Activated T-helper 2 cell treated with anti-CD3 and anti-CD28 coated beads, Interferon-gamma antibody, Interleukin-2, Interleukin-4, amounts not matched to agents 10 μg/mL and 5 μg/mL and 100 μg/mL, durations not matched to agents 14 hours and 24 hours and 36 hours (primary cell): ENCODE measurements at regions not wholly inside any gene's neighbourhood (a gene's known extent, or its start where the extent isn't known, plus 50 kb on each side); places are given as distances from the start of the nearest gene placed in this dataset.
"Not testable (repeated sequence)": the region's sequence is repeated elsewhere in the genome, so short reads cannot be mapped to it uniquely, and the experiment has no call there.

Experiments
- DNase-seq: peaks from one replicate; pipeline ENCODE4 v3.0.0; 2021; ENCODE audit warnings: low spot score
- H3K27ac Mint-ChIP-seq: one replicate; pipeline ENCODE4 v1.8.0; 2021; ENCODE audit warnings: mixed read lengths
- H3K27me3 Mint-ChIP-seq: one replicate; pipeline ENCODE4 v1.8.0; 2021; ENCODE audit warnings: low read depth, mixed read lengths
- H3K36me3 Mint-ChIP-seq: one replicate; pipeline ENCODE4 v1.8.0; 2021; ENCODE audit warnings: low read depth, mixed read lengths
- H3K4me1 Mint-ChIP-seq: one replicate; pipeline ENCODE4 v1.8.0; 2021; ENCODE audit warnings: low read depth, mixed read lengths
- H3K4me3 Mint-ChIP-seq: one replicate; pipeline ENCODE4 v1.8.0; 2021; ENCODE audit warnings: low read depth, mild to moderate bottlenecking, moderate library complexity, mixed read lengths
- H3K9me3 Mint-ChIP-seq: one replicate; pipeline ENCODE4 v1.8.0; 2021; ENCODE audit warnings: mixed read lengths
- intact Hi-C: fragments of 100-400 bp; cut with micrococcal nuclease; formaldehyde crosslinking; loops from one replicate; pipeline ENCODE4 v1.15.1; 2023

DNA sequence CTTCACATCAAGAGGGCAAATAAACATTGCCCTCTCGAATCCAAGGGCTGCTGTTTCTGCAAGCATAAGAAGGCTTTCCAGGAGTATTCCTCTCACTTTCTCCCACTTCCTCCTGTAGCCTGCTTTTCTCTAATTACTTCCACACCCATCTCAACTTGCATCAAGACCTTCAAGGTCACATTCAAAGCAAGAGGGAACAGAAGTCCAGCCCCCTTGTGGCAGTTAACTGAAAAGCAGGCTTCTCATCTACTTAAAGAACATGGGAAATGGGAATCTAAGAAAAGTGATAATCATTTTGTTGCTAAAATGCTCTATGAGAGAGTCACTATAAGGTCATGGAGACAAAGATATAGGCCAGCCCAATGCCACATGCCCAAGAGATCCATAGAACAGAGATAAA, 874.4 kb downstream of the KCNT2 start:
- Mint-ChIP-seq H3K4me1 (no peaks in the 10 kb centered on the region), H3K27ac (no peak overlapping the region), H3K4me3 (no peak overlapping the region), H3K9me3 (no peaks in the 10 kb centered on the region), H3K36me3 (no peaks in the 10 kb centered on the region), H3K27me3 (no peaks in the 10 kb centered on the region)
- DNase-seq: no peak
- intact Hi-C loops: no loop called here

DNA sequence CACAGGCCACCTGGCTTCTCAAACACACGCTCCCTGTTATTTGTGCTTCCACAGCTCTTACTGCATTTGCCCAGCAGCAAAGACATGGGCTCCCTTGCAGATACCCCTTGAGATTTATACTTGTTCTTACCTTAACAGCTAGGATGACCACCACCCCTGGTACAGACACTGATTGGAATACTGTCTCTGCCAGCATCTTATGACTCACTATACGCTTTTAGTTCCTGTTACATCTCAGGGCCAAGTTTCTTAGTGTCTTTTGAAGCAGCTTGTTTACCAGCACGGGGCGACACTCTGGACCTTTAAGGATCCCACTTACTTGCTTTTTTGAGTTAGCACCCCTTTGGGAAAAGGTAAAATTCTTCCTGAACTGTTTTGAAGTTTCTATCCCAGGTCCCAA, 874.8 kb downstream of the KCNT2 start:
- no peak for DNase-seq
- Mint-ChIP-seq H3K27me3 (no peaks in the 10 kb centered on the region), H3K36me3 (no peaks in the 10 kb centered on the region), H3K9me3 (no peaks in the 10 kb centered on the region), H3K4me1 (no peaks in the 10 kb centered on the region), H3K4me3 (no peak overlapping the region), H3K27ac (no peak overlapping the region)
- intact Hi-C loops: no loop called here

- Mint-ChIP-seq H3K27me3 (no peaks in the 10 kb centered on the region), H3K9me3 (no peaks in the 10 kb centered on the region), H3K36me3 (no peaks in the 10 kb centered on the region), H3K4me3 (no peak overlapping the region), H3K4me1 (no peaks in the 10 kb centered on the region), H3K27ac (no peak overlapping the region)
- intact Hi-C loops: no loop called here
- DNase-seq: no peak
Measured at GRCh38 chr1:195731385-195731784, 876.9 kb downstream of the KCNT2 start.

- Mint-ChIP-seq H3K9me3 (peaks cover 4% of the 10 kb centered on the region), H3K27me3 (no peaks in the 10 kb centered on the region), H3K4me1 (no peaks in the 10 kb centered on the region), H3K27ac (no peak overlapping the region), H3K36me3 (no peaks in the 10 kb centered on the region), H3K4me3 (no peak overlapping the region)
- intact Hi-C loops: no loop called here
- DNase-seq: no peak
Measured at GRCh38 chr1:195723796-195724194, 884.4 kb downstream of the KCNT2 start.

- H3K27me3 Mint-ChIP-seq, intact Hi-C loops, H3K4me1 Mint-ChIP-seq, DNase-seq, H3K9me3 Mint-ChIP-seq, H3K36me3 Mint-ChIP-seq, H3K4me3 Mint-ChIP-seq, H3K27ac Mint-ChIP-seq: not testable (repeated sequence)
Measured at GRCh38 chr1:195722852-195723795, 885.1 kb downstream of the KCNT2 start.

DNA sequence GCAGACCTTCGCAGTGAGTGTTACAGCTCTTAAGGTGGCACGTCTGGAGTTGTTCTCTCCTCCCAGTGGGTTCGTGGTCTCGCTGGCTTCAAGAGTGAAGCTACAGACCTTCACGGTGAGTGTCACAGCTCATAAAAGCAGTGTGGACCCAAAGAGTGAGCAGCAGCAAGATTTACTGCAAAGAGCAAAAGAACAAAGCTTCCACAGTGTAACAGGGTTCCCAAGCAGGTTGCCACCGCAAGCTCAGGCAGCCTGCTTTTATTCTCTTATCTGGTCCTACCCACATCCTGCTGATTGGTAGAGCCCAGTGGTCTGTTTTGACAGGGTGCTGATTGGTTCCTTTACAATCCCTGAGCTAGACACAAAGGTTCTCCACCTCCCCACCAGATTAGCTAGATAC, 886.1 kb downstream of the KCNT2 start:
- H3K4me3 Mint-ChIP-seq, intact Hi-C loops: not testable (repeated sequence)

GRCh38 chr1:195721210-195721971, 886.8 kb downstream of the KCNT2 start:
- no peak for DNase-seq
- Mint-ChIP-seq H3K36me3 (no peaks in the 10 kb centered on the region), H3K9me3 (peaks cover 4% of the 10 kb centered on the region), H3K4me3 (no peak overlapping the region), H3K4me1 (no peaks in the 10 kb centered on the region), H3K27ac (no peak overlapping the region), H3K27me3 (no peaks in the 10 kb centered on the region)
- intact Hi-C loops: no loop called here

More for the DNA sequence above, 886.1 kb downstream of the KCNT2 start:
- not testable (repeated sequence) for H3K4me1 Mint-ChIP-seq, H3K27me3 Mint-ChIP-seq, H3K27ac Mint-ChIP-seq, DNase-seq, H3K36me3 Mint-ChIP-seq, H3K9me3 Mint-ChIP-seq

DNA sequence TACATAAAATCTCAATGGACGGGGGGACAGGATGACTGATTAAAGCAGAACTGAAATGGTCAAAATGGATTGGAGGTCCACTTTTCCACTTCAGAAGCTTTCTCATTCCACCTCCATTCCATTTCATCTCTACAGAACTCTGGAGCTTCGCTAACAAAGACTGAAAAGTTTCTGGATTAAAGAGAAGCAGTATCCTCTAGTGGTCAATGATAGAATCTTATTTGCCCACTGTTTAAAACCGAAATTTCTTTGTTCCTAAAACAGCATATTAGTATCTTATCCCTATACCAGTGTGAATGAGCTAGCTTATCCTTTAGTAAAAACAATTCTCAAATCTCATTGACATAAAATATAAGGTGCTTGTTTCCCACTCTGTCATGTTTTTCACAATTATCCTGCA, 890.6 kb downstream of the KCNT2 start:
- DNase-seq: no peak
- intact Hi-C loops: no loop called here
- Mint-ChIP-seq H3K27ac (no peak overlapping the region), H3K4me1 (no peaks in the 10 kb centered on the region), H3K36me3 (no peaks in the 10 kb centered on the region), H3K9me3 (no peaks in the 10 kb centered on the region), H3K4me3 (no peak overlapping the region), H3K27me3 (no peaks in the 10 kb centered on the region)

DNA sequence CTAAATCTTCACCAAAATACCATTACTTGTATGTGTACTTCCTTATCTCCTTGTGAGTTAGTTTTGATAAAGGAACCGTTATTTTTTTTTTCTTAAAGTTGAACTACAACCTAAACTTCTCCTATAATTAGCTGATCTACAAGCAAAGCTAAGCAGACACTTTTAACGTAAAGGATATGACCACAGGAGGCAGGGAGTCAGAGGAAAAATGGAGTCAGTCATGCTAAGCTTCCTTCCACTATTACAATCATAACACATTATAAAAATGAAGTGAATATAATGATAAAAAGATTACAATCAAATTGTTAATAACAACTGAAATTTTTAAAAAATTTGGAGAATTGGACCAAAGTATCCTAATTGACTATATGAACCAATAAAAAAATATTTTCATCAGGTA, 892.6 kb downstream of the KCNT2 start:
- Mint-ChIP-seq H3K9me3 (no peaks in the 10 kb centered on the region), H3K27ac (no peak overlapping the region), H3K4me1 (no peaks in the 10 kb centered on the region), H3K36me3 (no peaks in the 10 kb centered on the region), H3K4me3 (no peak overlapping the region), H3K27me3 (no peaks in the 10 kb centered on the region)
- intact Hi-C loops: no loop called here
- no peak for DNase-seq

GRCh38 chr1:195714248-195714647, 894.0 kb downstream of the KCNT2 start:
- no peak overlapping the region for H3K4me3 Mint-ChIP-seq
- no peaks in the 10 kb centered on the region for H3K36me3 Mint-ChIP-seq
- H3K27me3 Mint-ChIP-seq: no peaks in the 10 kb centered on the region
- H3K4me1 Mint-ChIP-seq: no peaks in the 10 kb centered on the region
- H3K9me3 Mint-ChIP-seq: no peaks in the 10 kb centered on the region
- intact Hi-C loops: no loop called here
- H3K27ac Mint-ChIP-seq: no peak overlapping the region
- no peak for DNase-seq

DNA sequence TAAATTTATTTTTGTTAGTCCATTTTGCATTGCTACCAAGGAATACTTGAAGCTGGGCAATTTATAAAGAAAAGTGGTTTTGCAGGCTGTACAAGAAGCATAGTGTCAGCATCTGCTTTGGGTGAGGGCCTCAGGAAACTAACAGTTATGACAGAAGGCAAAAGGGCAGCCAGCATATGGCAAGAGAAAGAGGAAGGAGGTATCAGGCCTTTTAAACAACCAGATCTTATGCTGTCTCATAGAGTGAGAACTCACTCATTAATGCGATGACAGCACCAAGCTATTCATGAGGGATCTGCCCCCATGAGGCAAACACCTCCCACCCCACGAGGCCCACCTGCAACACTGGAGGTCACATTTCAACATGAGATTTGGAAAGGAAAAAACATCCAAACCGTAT, 898.4 kb downstream of the KCNT2 start:
- intact Hi-C loops: no loop called here
- H3K27ac Mint-ChIP-seq: no peak overlapping the region
- no peaks in the 10 kb centered on the region for H3K27me3 Mint-ChIP-seq
- H3K9me3 Mint-ChIP-seq: peaks cover 3% of the 10 kb centered on the region
- no peaks in the 10 kb centered on the region for H3K4me1 Mint-ChIP-seq
- H3K36me3 Mint-ChIP-seq: no peaks in the 10 kb centered on the region
- DNase-seq: no peak
- no peak overlapping the region for H3K4me3 Mint-ChIP-seq

GRCh38 chr1:195704028-195704427, 904.2 kb downstream of the KCNT2 start:
- Mint-ChIP-seq H3K4me1 (no peaks in the 10 kb centered on the region), H3K27me3 (no peaks in the 10 kb centered on the region), H3K36me3 (no peaks in the 10 kb centered on the region), H3K4me3 (no peak overlapping the region), H3K27ac (no peak overlapping the region), H3K9me3 (peaks cover 3% of the 10 kb centered on the region)
- DNase-seq: no peak
- intact Hi-C loops: no loop called here

DNA sequence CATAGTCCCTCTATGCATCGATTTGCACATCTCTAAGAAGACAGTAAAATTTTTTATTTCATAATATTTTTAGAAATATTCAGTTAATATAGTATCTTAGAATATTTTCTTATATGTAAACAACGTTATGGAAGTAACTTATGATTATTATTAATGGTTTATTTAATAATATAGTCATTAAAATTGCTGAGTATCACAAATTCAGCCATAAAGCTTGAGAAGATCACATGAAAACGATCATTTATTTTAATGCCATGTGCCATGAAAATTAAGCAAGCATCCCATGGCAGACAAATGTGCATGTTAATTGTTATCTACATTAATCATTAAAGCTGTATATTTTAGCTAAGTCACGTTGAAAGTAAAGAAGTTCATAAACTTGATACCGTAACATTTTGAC, 907.1 kb downstream of the KCNT2 start:
- H3K27me3 Mint-ChIP-seq: no peaks in the 10 kb centered on the region
- no peak overlapping the region for H3K27ac Mint-ChIP-seq
- H3K4me1 Mint-ChIP-seq: no peaks in the 10 kb centered on the region
- DNase-seq: no peak
- H3K9me3 Mint-ChIP-seq: no peaks in the 10 kb centered on the region
- H3K4me3 Mint-ChIP-seq: no peak overlapping the region
- no peaks in the 10 kb centered on the region for H3K36me3 Mint-ChIP-seq
- intact Hi-C loops: no loop called here
